ENCODE measurements at regions not wholly inside any gene's neighbourhood (a gene's known extent, or its start where the extent isn't known, plus 50 kb on each side); places are given as distances from the start of the nearest gene placed in this dataset.

GRCh38 chr4:65242156-65242846 lies 428.0 kb downstream of the EPHA5 start:
- TF ChIP-seq CTCF (IDR thresholded peaks at IDR 0.05) = no peak
- no peak for TF ChIP-seq POLR2A (IDR thresholded peaks at IDR 0.05)
- no peak for TF ChIP-seq POLR2AphosphoS5 (IDR thresholded peaks at IDR 0.05; ENCODE audit: insufficient read depth in 1 of 2, low read depth in 1 of 2)

Data from vagina (tissue), 2 donors.